ENCODE measurements at regions not wholly inside any gene's neighbourhood (a gene's known extent, or its start where the extent isn't known, plus 50 kb on each side); places are given as distances from the start of the nearest gene placed in this dataset.

DNA sequence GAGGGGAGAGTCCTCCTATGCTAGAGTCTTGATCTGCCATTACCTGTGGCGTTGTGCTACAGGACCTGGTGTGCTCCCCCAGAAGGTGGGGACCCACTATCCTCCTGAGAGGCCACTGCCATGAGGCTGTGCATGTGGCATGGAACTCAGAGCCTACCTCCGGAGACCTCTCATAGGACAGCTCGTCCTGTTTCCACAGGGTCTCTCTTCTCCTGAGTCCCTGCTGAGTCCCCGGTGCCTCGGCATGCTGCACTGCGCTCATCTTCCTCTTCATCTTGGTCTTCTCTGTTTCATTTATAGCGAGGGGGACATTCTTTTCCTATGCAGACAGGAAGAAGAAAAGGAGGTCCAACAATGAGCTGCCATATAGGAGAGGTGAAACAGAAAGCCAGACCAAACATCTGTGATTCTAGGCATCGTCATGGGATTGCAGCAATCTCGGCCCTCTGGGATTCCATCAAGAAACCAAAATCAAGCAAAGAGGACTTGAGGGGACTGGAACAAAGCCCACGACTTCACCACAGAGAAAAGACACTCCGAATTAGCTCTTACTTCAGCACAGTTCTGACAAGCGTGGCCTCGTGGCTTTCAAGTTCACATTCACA is 83.7 kb downstream of the KCNF1 start:
- TF ChIP-seq, protein P1, sequence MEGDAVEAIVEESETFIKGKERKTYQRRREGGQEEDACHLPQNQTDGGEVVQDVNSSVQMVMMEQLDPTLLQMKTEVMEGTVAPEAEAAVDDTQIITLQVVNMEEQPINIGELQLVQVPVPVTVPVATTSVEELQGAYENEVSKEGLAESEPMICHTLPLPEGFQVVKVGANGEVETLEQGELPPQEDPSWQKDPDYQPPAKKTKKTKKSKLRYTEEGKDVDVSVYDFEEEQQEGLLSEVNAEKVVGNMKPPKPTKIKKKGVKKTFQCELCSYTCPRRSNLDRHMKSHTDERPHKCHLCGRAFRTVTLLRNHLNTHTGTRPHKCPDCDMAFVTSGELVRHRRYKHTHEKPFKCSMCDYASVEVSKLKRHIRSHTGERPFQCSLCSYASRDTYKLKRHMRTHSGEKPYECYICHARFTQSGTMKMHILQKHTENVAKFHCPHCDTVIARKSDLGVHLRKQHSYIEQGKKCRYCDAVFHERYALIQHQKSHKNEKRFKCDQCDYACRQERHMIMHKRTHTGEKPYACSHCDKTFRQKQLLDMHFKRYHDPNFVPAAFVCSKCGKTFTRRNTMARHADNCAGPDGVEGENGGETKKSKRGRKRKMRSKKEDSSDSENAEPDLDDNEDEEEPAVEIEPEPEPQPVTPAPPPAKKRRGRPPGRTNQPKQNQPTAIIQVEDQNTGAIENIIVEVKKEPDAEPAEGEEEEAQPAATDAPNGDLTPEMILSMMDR (IDR thresholded peaks at IDR 0.05): no peak
- no peak for TF ChIP-seq EZH2 (IDR thresholded peaks at IDR 0.05)

Data from neural progenitor cell (in vitro differentiated cells).